AG04450 (cell line): ENCODE measurements at regions not wholly inside any gene's neighbourhood (a gene's known extent, or its start where the extent isn't known, plus 50 kb on each side); places are given as distances from the start of the nearest gene placed in this dataset.
"Not testable (repeated sequence)": the region's sequence is repeated elsewhere in the genome, so short reads cannot be mapped to it uniquely, and the experiment has no call there.

Source experiments
- CTCF ChIA-PET: fragments of 300-600, 350-600 bp; formaldehyde crosslinking; extraction: SDS; loops from one replicate; lab custom pipeline; 2022; ENCODE audit warnings: antibody characterized with exemption, inconsistent platforms; lab: Charles Lee
- POLR2A ChIA-PET: fragments of 350-600 bp; formaldehyde crosslinking; extraction: SDS; loops from one replicate; lab custom pipeline; 2021; ENCODE audit warnings: antibody characterized with exemption, inconsistent platforms; lab: Yijun Ruan, JAX
- DNase-seq: peaks from one replicate; pipeline ENCODE4 v3.0.0-alpha.2; 2011; ENCODE audit warnings: low read depth, low spot score
- H3K27ac ChIP-seq: one replicate; pipeline ENCODE4 v1.5.1; 2012; ENCODE audit warnings: low read depth, low read length, control low read depth
- H3K27me3 ChIP-seq: one replicate; pipeline ENCODE4 v1.6.0; 2012; ENCODE audit warnings: low read length; ENCODE audit not compliant: control insufficient read depth, insufficient read depth
- H3K4me3 ChIP-seq: 2 replicates; pipeline ENCODE4 v1.5.1; 2011; ENCODE audit warnings: mild to moderate bottlenecking, low read depth, low read length, control low read depth
- H3K9me3 ChIP-seq: 2 replicates; pipeline ENCODE4 v1.5.1; 2012; ENCODE audit warnings: low read length; ENCODE audit not compliant: control insufficient read depth, insufficient read depth
- CTCF ChIP-seq: IDR thresholded peaks from 2 replicates; pipeline ENCODE4 v1.5.1; 2011; ENCODE audit warnings: low read depth, low read length, control low read depth, inconsistent platforms

- H3K9me3 ChIP-seq: peaks cover 5% of the 10 kb centered on the region; the same call in 1 of the 2 replicates
- H3K27me3 ChIP-seq: no peaks in the 10 kb centered on the region
- no peak for TF ChIP-seq CTCF
- no peak overlapping the region for H3K4me3 ChIP-seq
- H3K27ac ChIP-seq: no peak overlapping the region
- no peak for DNase-seq
- POLR2A ChIA-PET: no interaction called here
- CTCF ChIA-PET: no interaction called here
Observed at GRCh38 chr9:129541270-129541669, 79.6 kb downstream of the C9orf50 start.

- ChIA-PET CTCF (interaction anchor here (1.0 kb wide), 1 partner anchor 396 kb away, joined by 3 read pairs; no protein-coding TSS in a partner anchor), POLR2A (no interaction called here)
- no peak overlapping the region for H3K27ac ChIP-seq
- H3K9me3 ChIP-seq: peaks cover 5% of the 10 kb centered on the region; the same call in 1 of the 2 replicates
- DNase-seq: no peak
- no peak overlapping the region for H3K4me3 ChIP-seq
- H3K27me3 ChIP-seq: no peaks in the 10 kb centered on the region
- no peak for TF ChIP-seq CTCF
Observed at GRCh38 chr9:129539446-129539845, 81.5 kb downstream of the C9orf50 start.

GRCh38 chr9:129531860-129532402 lies 89.0 kb downstream of the C9orf50 start:
- not testable (repeated sequence) for H3K9me3 ChIP-seq, DNase-seq, H3K4me3 ChIP-seq, H3K27ac ChIP-seq, H3K27me3 ChIP-seq
- ChIA-PET POLR2A (interaction anchor here (0.6 to 0.7 kb wide), 3 partner anchors 32 to 1855 kb away, joined by 3 read pairs; no protein-coding TSS in a partner anchor), CTCF (interaction anchor here (0.6 kb wide), 1 partner anchor 18 kb away, joined by 3 read pairs; no protein-coding TSS in a partner anchor)

GRCh38 chr9:129527955-129528354 lies 92.9 kb downstream of the C9orf50 start:
- DNase-seq, H3K4me3 ChIP-seq, CTCF ChIA-PET, H3K27ac ChIP-seq, POLR2A ChIA-PET, H3K27me3 ChIP-seq: not testable (repeated sequence)
- H3K9me3 ChIP-seq: peaks cover 21% of the 10 kb centered on the region

GRCh38 chr9:129525656-129526196 lies 95.2 kb downstream of the C9orf50 start:
- no peak for DNase-seq
- no peak overlapping the region for H3K4me3 ChIP-seq
- POLR2A ChIA-PET: no interaction called here
- peaks cover 21% of the 10 kb centered on the region for H3K9me3 ChIP-seq
- no peak for TF ChIP-seq CTCF
- H3K27me3 ChIP-seq: no peaks in the 10 kb centered on the region
- H3K27ac ChIP-seq: no peak overlapping the region
- CTCF ChIA-PET: no interaction called here

GRCh38 chr9:129524582-129525270 lies 96.2 kb downstream of the C9orf50 start:
- ChIA-PET CTCF (no interaction called here), POLR2A (no interaction called here)
- H3K9me3 ChIP-seq: peaks cover 21% of the 10 kb centered on the region
- no peak overlapping the region for H3K27ac ChIP-seq
- H3K4me3 ChIP-seq: no peak overlapping the region
- no peak for DNase-seq
- TF ChIP-seq CTCF: no peak
- H3K27me3 ChIP-seq: no peaks in the 10 kb centered on the region
